Neuronal stem cell (in vitro differentiated cells): ENCODE measurements at regions not wholly inside any gene's neighbourhood (a gene's known extent, or its start where the extent isn't known, plus 50 kb on each side); places are given as distances from the start of the nearest gene placed in this dataset.

Source experiments
- DNase-seq: peaks from one replicate; pipeline ENCODE4 v3.0.0-alpha.2; 2013; ENCODE audit warnings: low spot score
- H2AFZ ChIP-seq: one replicate; pipeline ENCODE4 v1.6.1; 2013; ENCODE audit warnings: mild to moderate bottlenecking, low read length, inconsistent platforms
- H2AK5ac ChIP-seq: 2 replicates; pipeline ENCODE4 v1.6.1; 2013; ENCODE audit warnings: low read depth, mild to moderate bottlenecking, inconsistent platforms, low read length, moderate library complexity, mixed read lengths
- H2BK120ac ChIP-seq: 2 replicates; pipeline ENCODE4 v1.6.1; 2013; ENCODE audit warnings: low read depth, mild to moderate bottlenecking, inconsistent platforms, low read length, moderate library complexity, mixed read lengths
- H2BK12ac ChIP-seq: one replicate; pipeline ENCODE4 v1.6.1; 2013; ENCODE audit warnings: low read length, inconsistent platforms
- H2BK15ac ChIP-seq: 2 replicates; pipeline ENCODE4 v1.6.1; 2013; ENCODE audit warnings: mild to moderate bottlenecking, low read length, inconsistent platforms, mixed read lengths
- H2BK5ac ChIP-seq: one replicate; pipeline ENCODE4 v1.6.1; 2013; ENCODE audit warnings: inconsistent platforms, mild to moderate bottlenecking, low read length, moderate library complexity
- H3K14ac ChIP-seq: one replicate; pipeline ENCODE4 v1.6.1; 2013; ENCODE audit warnings: low read length, inconsistent platforms
- H3K18ac ChIP-seq: 2 replicates; pipeline ENCODE4 v1.6.1; 2013; ENCODE audit warnings: low read length, inconsistent platforms
- H3K23ac ChIP-seq: 2 replicates; pipeline ENCODE4 v1.6.1; 2013; ENCODE audit warnings: low read depth, mild to moderate bottlenecking, mixed read lengths, low read length, inconsistent platforms; ENCODE audit not compliant: poor library complexity
- H3K27ac ChIP-seq: replicated peaks from 3 replicates; pipeline ENCODE4 v1.5.1; 2013; ENCODE audit warnings: low read length, inconsistent platforms
- H3K27me3 ChIP-seq, 3 experiments: 2 replicates each; pipeline ENCODE4 v1.6.1; 2013; ENCODE audit warnings: low read length in 3 of 3, mild to moderate bottlenecking in 2 of 3, inconsistent platforms in 1 of 3, low read depth in 1 of 3, mixed read lengths in 1 of 3, moderate library complexity in 1 of 3; ENCODE audit not compliant: control insufficient read depth in 3 of 3, insufficient read depth in 3 of 3
- H3K36me3 ChIP-seq, 2 donors: replicated peaks in 1 of 2; 2 replicates each; pipeline ENCODE4 v1.6.1; 2013; ENCODE audit warnings: low read length in 2 of 2; ENCODE audit not compliant: control insufficient read depth in 2 of 2, insufficient read depth in 2 of 2
- H3K4ac ChIP-seq: 2 replicates; pipeline ENCODE4 v1.6.1; 2013; ENCODE audit warnings: inconsistent platforms, mild to moderate bottlenecking, low read length, moderate library complexity
- H3K4me1 ChIP-seq, 2 donors: 1 replicate in 1 of 2; 2 replicates in 1 of 2; pipeline ENCODE4 v1.6.1; 2013; ENCODE audit warnings: low read length in 2 of 2, low read depth in 1 of 2; ENCODE audit not compliant: control insufficient read depth in 2 of 2, insufficient read depth in 1 of 2
- H3K4me2 ChIP-seq: one replicate; pipeline ENCODE4 v1.6.1; 2013; ENCODE audit warnings: mild to moderate bottlenecking, low read length, inconsistent platforms; ENCODE audit not compliant: insufficient read depth, poor library complexity, severe bottlenecking
- H3K4me3 ChIP-seq, 2 donors: 2 replicates each; pipeline ENCODE4 v1.5.1; 2013; ENCODE audit warnings: low read length in 2 of 2, mild to moderate bottlenecking in 2 of 2, inconsistent platforms in 1 of 2, moderate library complexity in 1 of 2
- H3K79me1 ChIP-seq: one replicate; pipeline ENCODE4 v1.6.1; 2013; ENCODE audit warnings: low read depth, mild to moderate bottlenecking, inconsistent platforms, low read length, moderate library complexity
- H3K9ac ChIP-seq: one replicate; pipeline ENCODE4 v1.6.1; 2013; ENCODE audit warnings: mild to moderate bottlenecking, low read depth, low read length, inconsistent platforms; ENCODE audit not compliant: poor library complexity
- H3K9me3 ChIP-seq, 2 donors: replicated peaks in 1 of 2; 2 replicates each; pipeline versions ENCODE3 to v1.6.1; 2013; ENCODE audit warnings: low read length in 2 of 2, mild to moderate bottlenecking in 2 of 2, inconsistent platforms in 1 of 2, low read depth in 1 of 2, mixed read lengths in 1 of 2, moderate library complexity in 1 of 2; ENCODE audit not compliant: control insufficient read depth in 2 of 2, insufficient read depth in 1 of 2
- H4K8ac ChIP-seq: one replicate; pipeline ENCODE4 v1.6.1; 2013; ENCODE audit warnings: low read depth, mild to moderate bottlenecking, inconsistent platforms, low read length, moderate library complexity
- H4K91ac ChIP-seq: one replicate; pipeline ENCODE4 v1.6.1; 2013; ENCODE audit warnings: low read length, low read depth, mild to moderate bottlenecking, inconsistent platforms; ENCODE audit not compliant: poor library complexity
- WGBS, 2 donors: extraction: QIAGEN DNeasy Blood & Tissue Kit; methylation state at CpG; one replicate each; pipeline ENCODE4 v1.1.7; 2013; ENCODE audit warnings: missing lambda C conversion rate in 2 of 2, mixed read lengths in 1 of 2; ENCODE audit not compliant: insufficient read length in 2 of 2, insufficient replicate concordance in 1 of 2; ENCODE audit errors: extremely low coverage in 2 of 2; 5-methylcytosine and 5-hydroxymethylcytosine counted together

DNA sequence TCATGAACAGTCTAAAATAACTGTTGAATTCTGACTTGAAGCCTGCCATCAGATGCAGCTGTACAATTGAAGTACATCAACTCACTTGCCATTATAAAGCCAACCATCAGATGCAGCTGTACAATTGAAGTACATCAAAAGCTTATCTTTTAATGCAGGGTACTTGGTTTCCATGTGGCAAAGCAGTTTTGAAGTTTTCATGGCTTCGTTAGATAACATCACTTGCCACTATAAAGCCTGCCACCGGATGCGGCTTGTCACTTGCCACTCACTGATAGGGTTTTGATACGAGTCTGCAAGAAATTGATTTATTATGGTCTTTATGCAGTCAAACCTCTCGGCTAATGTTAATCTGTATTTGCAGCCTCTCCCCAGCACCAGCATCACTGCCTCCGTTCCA lies 1605.8 kb downstream of the SUCLG1 start:
- Histone ChIP-seq H3K14ac (no peak overlapping the region), H4K8ac (no peak overlapping the region), H4K91ac (no peak overlapping the region), H3K27ac (no peak overlapping the region), H3K4ac (no peak overlapping the region), H2AFZ (no peak overlapping the region), H3K36me3 (no peaks in the 10 kb centered on the region), H2AK5ac (no peak overlapping the region), H3K4me2 (no peak overlapping the region), H3K4me1 (no peaks in the 10 kb centered on the region), H3K18ac (no peak overlapping the region), H3K4me3 (no peak overlapping the region), H3K79me1 (no peaks in the 10 kb centered on the region), H2BK120ac (no peak overlapping the region), H3K27me3 (no peaks in the 10 kb centered on the region), H2BK15ac (no peak overlapping the region), H2BK12ac (no peak overlapping the region), H2BK5ac (no peak overlapping the region), H3K9ac (no peak overlapping the region), H3K23ac (no peak overlapping the region), H3K9me3 (no peaks in the 10 kb centered on the region)
- no peak for DNase-seq
- no CpG with 5 or more reads among the region's 6 CpGs for WGBS, 2 donors

DNA sequence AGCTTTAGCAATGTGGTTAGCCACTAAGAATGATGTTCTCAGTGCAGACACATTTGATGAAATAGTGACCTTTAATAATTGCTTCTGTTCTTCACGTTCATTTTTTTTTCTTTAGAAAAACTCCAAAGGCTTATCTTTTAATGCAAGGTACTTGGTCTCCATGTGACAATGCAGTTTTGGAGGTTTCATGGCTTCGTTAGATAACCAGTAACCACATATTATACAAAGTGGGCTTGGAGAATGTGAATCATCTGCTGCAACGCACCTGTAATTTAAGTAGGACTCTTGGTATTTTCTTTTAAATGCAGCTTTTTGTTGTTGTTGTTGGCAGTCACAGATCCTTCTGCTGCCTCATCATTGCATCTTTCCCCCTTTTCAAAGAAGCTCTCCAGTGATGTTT lies 1606.3 kb downstream of the SUCLG1 start:
- Histone ChIP-seq H2BK5ac (no peak overlapping the region), H3K4ac (no peak overlapping the region), H3K23ac (no peak overlapping the region), H2AK5ac (no peak overlapping the region), H3K36me3 (no peaks in the 10 kb centered on the region), H3K4me1 (no peaks in the 10 kb centered on the region), H2BK120ac (no peak overlapping the region), H2AFZ (no peak overlapping the region), H4K8ac (no peak overlapping the region), H3K4me2 (no peak overlapping the region), H2BK15ac (no peak overlapping the region), H3K4me3 (no peak overlapping the region), H3K79me1 (no peaks in the 10 kb centered on the region), H3K27ac (no peak overlapping the region), H3K9me3 (no peaks in the 10 kb centered on the region), H4K91ac (no peak overlapping the region), H3K18ac (no peak overlapping the region), H2BK12ac (no peak overlapping the region), H3K14ac (no peak overlapping the region), H3K9ac (no peak overlapping the region), H3K27me3 (no peaks in the 10 kb centered on the region)
- WGBS, 2 donors = no CpG with 5 or more reads among the region's 3 CpGs
- DNase-seq = no peak

DNA sequence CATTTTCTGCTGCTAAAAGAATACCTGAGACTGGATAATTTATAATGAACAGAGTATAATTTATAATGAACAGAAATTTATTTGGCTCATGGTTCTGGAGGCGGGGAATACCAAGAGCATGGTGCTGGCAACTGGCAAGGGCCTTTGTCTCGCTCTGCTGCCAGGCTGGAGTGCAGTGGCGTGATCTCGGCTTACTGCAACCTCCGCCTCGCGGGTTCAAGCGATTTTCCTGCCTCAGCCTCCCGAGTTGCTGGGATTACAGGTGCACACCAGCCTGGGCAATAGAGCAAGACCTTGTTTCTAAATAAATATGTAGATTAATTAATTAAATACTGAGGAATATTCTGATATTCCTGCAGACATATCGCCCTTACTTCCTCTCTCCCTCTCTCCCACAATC lies 1610.8 kb downstream of the SUCLG1 start:
- no peak for DNase-seq
- no peak overlapping the region for H2AFZ ChIP-seq

DNA sequence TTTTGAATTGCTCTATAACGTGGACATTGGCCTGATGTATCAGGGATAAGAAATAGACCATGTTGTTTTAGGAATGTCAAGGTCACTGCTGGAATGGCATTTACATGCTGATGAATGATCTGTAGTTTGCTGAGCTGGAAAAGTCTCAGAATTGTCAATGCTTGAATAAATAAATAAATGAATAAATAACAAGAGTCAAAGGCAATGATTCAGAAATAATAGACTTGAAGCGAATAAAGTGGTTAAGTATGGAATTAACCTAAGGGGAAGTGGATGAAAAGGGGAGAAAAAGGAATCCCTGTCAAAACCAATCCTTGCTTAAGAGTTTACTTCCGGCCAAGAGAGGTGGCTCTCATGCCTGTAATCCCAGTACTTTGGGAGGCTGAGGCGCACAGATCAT lies 1620.0 kb downstream of the SUCLG1 start:
- no peak overlapping the region for H2BK15ac ChIP-seq
- H3K9me3 ChIP-seq = no peaks in the 10 kb centered on the region
- H2BK12ac ChIP-seq = no peak overlapping the region
- no peak overlapping the region for H3K18ac ChIP-seq
- no peak overlapping the region for H2BK120ac ChIP-seq
- H3K79me1 ChIP-seq = no peaks in the 10 kb centered on the region
- no peak overlapping the region for H3K23ac ChIP-seq
- no peak overlapping the region for H2AFZ ChIP-seq
- H3K4ac ChIP-seq = no peak overlapping the region
- H3K14ac ChIP-seq = no peak overlapping the region
- no peak overlapping the region for H4K91ac ChIP-seq
- no peak overlapping the region for H2BK5ac ChIP-seq
- H3K4me3 ChIP-seq = no peak overlapping the region
- H3K9ac ChIP-seq = no peak overlapping the region
- H4K8ac ChIP-seq = no peak overlapping the region
- no peak for DNase-seq
- peaks cover 0 to 2% of the 10 kb centered on the region in 2 donors for H3K4me1 ChIP-seq
- no peak overlapping the region for H3K4me2 ChIP-seq
- 100% methylated on average over 1 of the region's 4 CpGs; no CpG with 5 or more reads in 1 of the 2 donors for WGBS, 2 donors
- H2AK5ac ChIP-seq = no peak overlapping the region
- H3K36me3 ChIP-seq = no peaks in the 10 kb centered on the region
- H3K27ac ChIP-seq = no peak overlapping the region
- H3K27me3 ChIP-seq = no peaks in the 10 kb centered on the region

More for the DNA sequence above, 1610.8 kb downstream of the SUCLG1 start:
- H3K4me3 ChIP-seq = no peak overlapping the region
- H2BK15ac ChIP-seq = no peak overlapping the region
- no peak overlapping the region for H3K4me2 ChIP-seq
- H3K9ac ChIP-seq = no peak overlapping the region
- no peaks in the 10 kb centered on the region for H3K4me1 ChIP-seq
- H2BK5ac ChIP-seq = no peak overlapping the region
- H3K18ac ChIP-seq = no peak overlapping the region
- no peaks in the 10 kb centered on the region for H3K36me3 ChIP-seq
- no peaks in the 10 kb centered on the region for H3K79me1 ChIP-seq
- no peak overlapping the region for H2AK5ac ChIP-seq
- no peak overlapping the region for H2BK120ac ChIP-seq
- H4K91ac ChIP-seq = no peak overlapping the region
- no peak overlapping the region for H3K14ac ChIP-seq
- no peak overlapping the region for H3K27ac ChIP-seq
- H2BK12ac ChIP-seq = no peak overlapping the region
- no peak overlapping the region for H3K4ac ChIP-seq
- no peak overlapping the region for H3K23ac ChIP-seq
- H3K9me3 ChIP-seq = no peaks in the 10 kb centered on the region
- no peaks in the 10 kb centered on the region for H3K27me3 ChIP-seq
- no peak overlapping the region for H4K8ac ChIP-seq
- WGBS, 2 donors = no CpG with 5 or more reads among the region's 10 CpGs
